OCI-M2 (cell line): ENCODE measurements at regions not wholly inside any gene's neighbourhood (a gene's known extent, or its start where the extent isn't known, plus 50 kb on each side); places are given as distances from the start of the nearest gene placed in this dataset.
A peak's percentile ranks its signal among the peaks of the same experiment; 100 is the strongest.

ENCODE experiments used
- DNase-seq: peaks from one replicate; lab custom pipeline; 2025; ENCODE audit not compliant: unreplicated experiment; lab: John Stamatoyannopoulos, UW

- no peak for DNase-seq
Measured at GRCh38 chr7:94054130-94054529, 50.0 kb upstream of the BET1 start.

- no peak for DNase-seq
Measured at GRCh38 chr7:94055963-94056362, 51.8 kb upstream of the BET1 start.

- no peak for DNase-seq
Measured at GRCh38 chr7:94056796-94057207, 52.6 kb upstream of the BET1 start.

- DNase-seq = no peak
Measured at GRCh38 chr7:94057955-94058354, 53.8 kb upstream of the BET1 start.

- no peak for DNase-seq
Measured at GRCh38 chr7:94059746-94060145, 55.6 kb upstream of the BET1 start.

- DNase-seq = no peak
Measured at GRCh38 chr7:94060752-94061151, 56.6 kb upstream of the BET1 start.

GRCh38 chr7:94061326-94061725 is 57.2 kb upstream of the BET1 start:
- DNase-seq = no peak

GRCh38 chr7:94062372-94062771 is 58.2 kb upstream of the BET1 start:
- no peak for DNase-seq

GRCh38 chr7:94064541-94065191 is 60.5 kb upstream of the BET1 start:
- DNase-seq = no peak

- DNase-seq = no peak
Measured at GRCh38 chr7:94067047-94067446, 62.9 kb upstream of the BET1 start.

- no peak for DNase-seq
Measured at GRCh38 chr7:94067506-94067905, 63.4 kb upstream of the BET1 start.

GRCh38 chr7:94069162-94069739 is 65.1 kb upstream of the BET1 start:
- no peak for DNase-seq

- no peak for DNase-seq
Measured at GRCh38 chr7:94080551-94080950, 76.4 kb upstream of the BET1 start.

GRCh38 chr7:94082126-94082525 is 78.0 kb upstream of the BET1 start:
- DNase-seq = no peak

GRCh38 chr7:94087664-94088352 is 83.7 kb upstream of the BET1 start:
- DNase-seq = peak; percentile 16

GRCh38 chr7:94088560-94088959 is 84.4 kb upstream of the BET1 start:
- no peak for DNase-seq

- DNase-seq = no peak
Measured at GRCh38 chr7:94089806-94090205, 85.7 kb upstream of the BET1 start.

GRCh38 chr7:94092980-94093379 is 88.8 kb upstream of the BET1 start:
- DNase-seq = no peak

GRCh38 chr7:94094298-94094697 is 90.1 kb upstream of the BET1 start:
- DNase-seq = no peak

- no peak for DNase-seq
Measured at GRCh38 chr7:94095316-94096009, 91.3 kb upstream of the BET1 start.

GRCh38 chr7:94099679-94100078 is 95.5 kb upstream of the BET1 start:
- DNase-seq = no peak
